HG03103 (cell line): ENCODE measurements at regions not wholly inside any gene's neighbourhood (a gene's known extent, or its start where the extent isn't known, plus 50 kb on each side); places are given as distances from the start of the nearest gene placed in this dataset.
"Not testable (repeated sequence)": the region's sequence is repeated elsewhere in the genome, so short reads cannot be mapped to it uniquely, and the experiment has no call there.

Experiments used
- ATAC-seq: cut with Tn5 transposase; IDR thresholded peaks from one replicate; pipeline ENCODE4 v1.9.1; 2021; ENCODE audit warnings: low read depth; ENCODE audit not compliant: unreplicated experiment

DNA sequence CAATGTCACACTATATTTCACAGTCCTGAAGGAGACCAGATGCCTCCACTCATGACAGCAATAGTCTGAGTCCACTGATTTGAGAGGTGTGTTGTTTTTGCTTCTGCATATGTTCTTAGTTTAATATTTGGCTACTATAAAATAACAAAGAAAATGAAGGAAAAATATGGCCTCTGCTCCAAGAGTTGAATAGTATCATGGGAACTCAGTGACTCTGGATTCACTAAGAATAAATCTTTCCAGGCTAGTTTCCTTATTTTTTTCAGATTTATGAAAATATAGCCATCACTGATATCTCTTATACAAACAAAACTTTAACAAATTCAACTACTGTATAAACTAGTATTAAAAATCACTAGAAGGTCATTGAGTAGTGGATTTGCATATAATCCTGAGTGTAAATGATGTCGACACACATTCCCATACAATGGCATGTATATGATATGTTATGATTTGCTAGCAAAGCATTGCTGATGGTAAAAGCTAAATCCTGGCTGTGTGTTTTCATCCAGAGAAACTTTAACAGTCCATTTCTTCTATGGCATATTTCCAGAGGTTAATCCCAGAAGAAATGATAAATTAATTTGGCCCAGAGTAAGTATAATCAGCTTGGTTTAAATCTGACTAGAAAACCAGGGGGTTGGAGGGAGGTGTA, 66.0 kb upstream of the VIPR2 start:
- no peak for ATAC-seq

DNA sequence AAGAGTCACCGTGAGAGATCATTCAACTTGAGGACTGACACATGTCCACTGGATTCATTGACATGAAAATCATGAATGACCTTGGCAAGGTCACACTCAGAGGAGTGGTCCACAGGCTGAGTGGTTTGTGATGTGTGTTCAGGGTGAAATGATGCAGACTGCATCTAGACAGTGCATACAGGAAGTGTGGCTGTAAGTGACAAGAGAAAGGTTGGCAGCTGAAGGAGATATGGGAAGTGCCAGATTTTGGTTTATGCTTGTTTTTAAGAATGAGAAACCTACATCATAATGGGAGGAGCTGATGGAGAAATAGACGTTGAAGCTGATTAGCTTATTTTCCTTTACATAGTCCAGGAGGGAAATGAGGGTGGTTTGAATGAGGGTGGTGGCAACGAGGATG, 64.8 kb upstream of the VIPR2 start:
- no peak for ATAC-seq

DNA sequence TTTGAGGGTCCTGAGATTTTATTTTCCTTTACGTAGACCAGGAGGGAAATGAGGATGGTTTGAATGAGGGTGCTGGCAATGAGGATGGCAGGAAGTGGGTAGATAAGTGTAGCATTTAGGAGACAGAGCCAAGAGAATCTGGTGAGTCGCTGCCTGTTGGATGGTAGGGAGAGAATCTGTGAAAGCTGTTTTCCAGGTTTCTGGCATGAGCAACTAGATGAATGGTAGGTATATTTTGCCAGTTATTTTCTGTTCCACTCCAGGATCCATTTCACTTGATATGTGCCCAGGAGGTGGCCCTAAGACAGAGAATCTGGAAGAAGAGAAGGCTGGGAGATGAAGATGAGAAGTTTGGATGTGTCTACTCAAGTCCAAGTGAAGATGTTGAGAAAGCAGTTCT, 63.3 kb upstream of the VIPR2 start:
- ATAC-seq, result no peak

DNA sequence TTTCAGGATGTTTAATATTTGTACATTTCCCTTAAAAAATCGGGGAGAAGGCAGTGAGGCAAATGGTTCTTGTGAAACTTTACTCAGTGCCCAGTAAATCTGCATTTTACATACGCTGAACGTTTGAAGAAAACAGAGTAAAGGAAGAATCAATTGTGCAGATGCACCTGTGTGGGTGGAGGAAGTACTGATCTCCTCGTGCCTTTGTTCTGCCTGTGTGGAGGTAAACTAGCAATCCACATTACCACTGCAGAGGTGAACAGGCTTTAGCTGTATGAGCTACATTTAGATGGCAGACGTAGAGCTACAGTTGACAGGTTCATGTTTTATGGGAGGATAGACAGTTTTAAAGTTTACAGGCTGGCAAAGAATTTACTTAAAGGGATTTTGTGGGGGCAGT, 62.7 kb upstream of the VIPR2 start:
- ATAC-seq, result no peak

DNA sequence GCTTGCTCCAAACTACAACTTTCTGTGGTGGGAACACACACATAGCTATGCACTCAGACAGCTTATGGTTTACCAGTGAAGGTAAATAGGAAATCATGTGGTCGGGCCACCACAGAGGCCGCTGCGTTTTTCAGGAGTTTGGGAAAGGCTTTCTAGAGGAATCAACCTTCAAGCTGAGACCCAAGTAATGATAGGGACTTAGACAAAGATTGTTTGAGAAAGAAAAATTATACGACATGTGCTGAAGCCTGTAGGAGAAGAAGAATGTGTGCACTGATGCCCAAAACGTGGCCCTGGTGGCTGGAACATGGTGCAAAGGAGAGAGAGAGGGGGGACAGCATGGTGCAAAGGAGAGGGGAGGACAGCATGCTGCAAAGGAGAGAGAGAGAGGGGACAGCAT, 61.2 kb upstream of the VIPR2 start:
- no peak for ATAC-seq

DNA sequence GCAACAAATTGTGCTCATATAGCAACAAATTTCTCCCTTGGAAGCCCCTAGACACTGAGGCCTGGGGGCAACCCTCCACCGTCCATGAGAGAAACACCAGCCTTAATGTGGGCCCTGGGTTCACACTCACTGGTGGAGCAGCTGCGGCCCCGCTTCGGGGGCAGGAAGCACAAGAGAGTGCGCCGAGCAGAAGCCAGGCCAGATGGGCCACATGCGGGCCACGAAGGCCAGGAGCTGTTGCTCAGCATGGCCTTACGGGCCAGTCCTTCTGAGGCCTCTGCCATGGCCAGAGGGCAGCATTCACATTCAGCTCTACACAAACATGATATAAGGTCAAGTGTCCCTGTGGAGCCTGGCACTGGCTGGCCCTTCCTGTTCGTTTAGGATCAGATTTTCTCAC, 60.0 kb upstream of the VIPR2 start:
- no peak for ATAC-seq

DNA sequence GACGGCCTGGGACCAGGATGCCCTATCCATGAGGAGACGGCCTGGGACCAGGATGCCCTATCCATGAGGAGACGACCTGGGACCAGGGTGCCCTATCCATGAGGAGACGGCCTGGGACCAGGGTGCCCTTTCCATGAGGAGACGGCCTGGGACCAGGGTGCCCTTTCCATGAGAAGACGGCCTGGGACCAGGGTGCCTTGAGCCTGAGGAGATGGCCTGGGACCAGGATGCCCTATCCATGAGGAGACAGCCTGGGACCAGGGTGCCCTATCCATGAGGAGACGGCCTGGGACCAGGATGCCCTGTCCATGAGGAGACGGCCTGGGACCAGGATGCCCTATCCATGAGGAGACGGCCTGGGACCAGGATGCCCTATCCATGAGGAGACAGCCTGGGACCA, 58.6 kb upstream of the VIPR2 start:
- ATAC-seq, result not testable (repeated sequence)

DNA sequence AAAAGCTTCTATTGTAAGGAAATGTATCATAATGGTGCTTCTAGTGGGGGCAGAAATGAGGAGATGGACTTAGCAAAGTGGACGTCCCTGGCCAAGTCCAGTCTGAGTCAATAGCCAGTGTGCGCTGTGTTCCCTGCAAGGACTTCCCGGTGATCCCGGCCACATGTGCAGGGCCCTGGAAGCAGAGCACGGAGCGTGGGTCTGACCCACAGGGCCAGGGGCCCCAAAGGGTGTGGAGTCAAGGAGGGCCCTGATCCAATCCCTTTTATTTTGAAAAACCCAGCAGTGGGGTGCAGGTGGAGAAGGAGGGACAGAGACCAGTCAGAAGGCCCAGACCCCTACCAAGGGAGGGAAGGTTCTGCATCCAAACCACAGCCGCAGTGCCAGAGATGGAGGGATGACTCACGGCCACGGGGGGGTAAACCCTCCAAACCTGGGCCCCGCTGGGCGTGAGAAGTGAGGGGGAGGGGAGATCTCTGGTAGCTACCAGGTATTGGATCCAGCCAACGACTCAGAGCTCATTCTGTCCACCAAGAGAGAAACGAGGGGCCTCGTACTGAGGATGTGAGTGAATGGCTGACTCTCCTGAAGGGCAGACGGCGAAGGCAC, 57.2 kb upstream of the VIPR2 start:
- ATAC-seq, result no peak

DNA sequence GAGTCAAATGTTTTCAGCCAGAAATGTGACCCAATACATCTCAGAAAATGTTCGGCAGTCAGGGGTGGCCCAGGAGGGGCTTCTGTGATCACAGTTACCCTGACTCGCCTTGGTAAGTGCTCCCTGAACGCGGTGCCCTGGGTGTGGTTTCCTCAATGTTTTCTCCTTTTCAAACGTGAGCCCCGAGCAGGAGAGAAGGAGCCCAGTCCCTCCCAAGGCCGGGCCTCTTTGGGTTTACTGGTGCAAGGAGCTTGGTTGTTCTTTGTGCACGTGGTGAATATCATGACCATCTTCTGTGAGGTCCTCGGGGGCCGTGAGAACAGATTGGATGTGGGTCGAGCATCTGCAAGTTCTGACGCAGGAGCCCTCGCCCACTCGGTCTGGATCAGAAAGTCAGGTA, 55.8 kb upstream of the VIPR2 start:
- no peak for ATAC-seq

DNA sequence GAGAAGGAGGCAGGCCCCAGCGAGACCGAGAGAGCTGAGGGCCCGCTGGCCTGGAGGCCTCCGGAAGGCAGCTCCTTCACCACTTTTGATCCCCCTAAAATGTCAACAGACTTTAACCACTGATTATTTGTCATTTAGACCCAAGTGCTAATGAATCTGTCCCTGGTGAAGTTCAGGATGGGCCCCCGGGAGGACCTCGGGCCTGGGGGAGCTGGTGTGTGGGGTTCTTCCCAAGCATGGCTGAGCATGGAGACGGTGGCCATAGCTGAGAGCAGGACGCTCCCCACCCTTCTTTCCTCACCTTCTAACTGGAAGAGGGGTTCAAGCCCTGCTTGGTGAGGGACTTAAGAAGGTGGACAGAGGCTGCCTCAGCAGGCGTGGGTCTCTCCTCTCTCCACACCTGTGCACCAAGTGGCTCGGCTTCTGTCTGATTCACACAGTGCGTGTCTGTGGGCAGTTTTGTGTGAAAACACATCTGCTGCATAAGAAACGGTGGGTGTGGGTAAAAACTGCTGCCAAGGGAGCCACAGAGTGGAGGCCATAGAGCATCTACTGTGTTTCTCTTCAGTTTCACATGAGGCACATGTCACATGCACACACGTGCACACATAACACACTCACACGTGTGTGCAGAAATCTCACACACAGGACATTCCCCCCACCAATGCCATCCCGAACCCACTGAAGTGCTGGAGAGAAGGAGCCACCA, 53.5 kb upstream of the VIPR2 start:
- ATAC-seq, result no peak

DNA sequence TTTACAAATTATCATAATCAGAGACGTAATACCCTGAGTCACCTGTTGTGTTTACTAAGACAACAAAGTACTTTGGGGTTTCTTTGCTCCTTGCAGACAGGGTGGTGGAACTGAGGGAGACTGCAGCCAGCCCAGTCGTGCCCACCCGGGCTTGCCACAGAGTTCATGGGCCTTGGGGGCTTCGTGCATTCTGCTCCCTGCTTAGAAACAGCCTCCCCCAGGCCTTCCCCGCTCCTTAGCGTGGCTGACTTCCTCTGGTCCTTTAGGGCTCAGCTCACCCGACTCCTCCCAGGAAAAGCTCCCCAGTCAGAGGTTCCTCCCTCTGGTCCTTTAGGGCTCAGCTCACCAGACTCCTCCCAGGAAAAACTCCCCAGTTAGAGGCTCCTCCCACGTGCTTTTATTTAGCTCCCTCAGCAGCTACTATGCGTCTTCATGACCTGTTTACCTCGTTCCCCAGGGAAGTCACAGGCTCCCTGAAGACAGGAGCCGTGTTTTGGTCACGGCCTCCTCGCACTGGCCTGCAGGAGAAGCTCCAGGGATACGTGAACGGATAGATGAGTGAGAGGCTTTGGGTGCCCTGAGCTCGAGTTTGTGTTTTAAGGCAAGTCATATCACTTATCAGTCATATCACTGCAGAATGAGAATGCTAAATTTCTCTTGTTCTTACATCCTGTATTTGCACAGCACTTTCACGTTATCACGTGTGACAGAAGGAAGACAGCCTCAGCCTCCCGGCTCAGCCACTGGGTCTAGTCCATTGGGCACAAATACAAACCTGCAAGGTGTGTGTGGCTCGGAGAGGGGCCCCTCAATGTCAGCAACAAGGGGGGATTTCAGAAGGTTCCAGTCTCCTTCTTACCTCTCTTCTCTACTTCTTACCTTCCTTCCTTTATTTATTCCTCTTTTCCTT, 52.7 kb upstream of the VIPR2 start:
- ATAC-seq, result peak; percentile 74

DNA sequence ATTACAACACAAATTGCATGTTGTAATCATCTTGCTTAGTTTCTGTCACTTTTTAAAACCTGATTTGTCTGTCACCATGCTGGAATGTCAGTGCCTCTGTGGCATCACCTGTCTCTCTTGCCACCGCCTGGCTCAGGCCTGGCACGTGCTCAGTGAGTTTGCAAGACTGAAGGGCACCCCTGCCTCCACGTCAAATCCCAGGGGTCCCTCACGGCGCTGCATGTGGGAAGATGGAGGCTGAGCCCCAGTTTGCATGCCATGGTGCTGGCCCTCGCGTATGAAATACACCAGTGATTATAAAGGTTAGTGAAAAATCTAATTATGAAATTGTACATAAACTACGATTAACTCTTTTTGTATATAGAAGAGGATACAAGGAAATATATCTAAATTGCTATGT, 51.9 kb upstream of the VIPR2 start:
- no peak for ATAC-seq

DNA sequence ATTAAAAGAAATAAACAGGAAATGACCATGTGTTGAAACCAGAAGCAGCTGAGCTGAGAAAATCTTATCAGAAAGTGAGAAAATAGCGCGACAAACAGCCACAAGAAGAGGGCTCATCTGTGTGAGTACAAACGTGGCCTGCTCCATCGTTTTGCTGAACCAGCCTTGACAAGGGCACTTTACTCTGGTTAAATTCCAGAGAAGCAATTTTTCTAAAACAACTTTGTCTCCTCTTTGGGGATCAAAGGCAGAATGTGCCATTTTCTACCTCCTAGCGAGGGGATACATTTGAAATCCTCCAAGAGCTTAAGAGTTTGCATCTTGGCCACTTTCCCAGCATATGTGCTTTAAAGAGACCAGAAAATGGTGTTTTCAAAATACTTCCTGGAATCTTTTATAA, 51.3 kb upstream of the VIPR2 start:
- no peak for ATAC-seq
